OCI-LY3 (cell line): ENCODE measurements at regions not wholly inside any gene's neighbourhood (a gene's known extent, or its start where the extent isn't known, plus 50 kb on each side); places are given as distances from the start of the nearest gene placed in this dataset.

Experiments used
- EZH2phosphoT487 ChIP-seq: fragments of 200-600 bp; shearing (Covaris generic); IDR thresholded peaks from 2 replicates; pipeline ENCODE4 v1.6.1; 2018; ENCODE audit warnings: antibody characterized with exemption, mixed run types, low read depth
- TF ChIP-seq, protein P1 (sequence below): fragments of 200-600, 300-600 bp; sonication (generic); IDR thresholded peaks from 2 replicates; pipeline ENCODE4 v1.5.1; 2014; ENCODE audit warnings: antibody characterized with exemption, low read length, low read depth

DNA sequence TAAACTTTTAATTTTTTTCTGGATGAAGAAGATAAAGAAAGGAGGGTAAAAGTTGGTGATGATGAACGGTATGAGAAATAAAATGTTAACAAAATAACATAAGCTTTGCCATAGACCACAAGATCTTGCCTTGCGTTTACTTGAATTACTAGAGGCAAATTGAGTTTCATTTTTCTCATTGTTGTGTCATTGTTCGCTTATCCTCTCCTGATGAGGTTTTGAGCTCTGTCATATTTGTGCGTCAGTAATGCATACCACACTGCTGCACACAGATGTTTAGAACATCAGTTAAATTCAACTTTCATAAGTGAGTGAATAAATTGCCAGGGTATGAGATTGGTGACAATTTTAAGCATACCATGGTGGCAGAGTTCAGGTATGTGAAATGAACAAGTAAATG lies 843.6 kb downstream of the SUCLG1 start:
- TF ChIP-seq, protein P1, sequence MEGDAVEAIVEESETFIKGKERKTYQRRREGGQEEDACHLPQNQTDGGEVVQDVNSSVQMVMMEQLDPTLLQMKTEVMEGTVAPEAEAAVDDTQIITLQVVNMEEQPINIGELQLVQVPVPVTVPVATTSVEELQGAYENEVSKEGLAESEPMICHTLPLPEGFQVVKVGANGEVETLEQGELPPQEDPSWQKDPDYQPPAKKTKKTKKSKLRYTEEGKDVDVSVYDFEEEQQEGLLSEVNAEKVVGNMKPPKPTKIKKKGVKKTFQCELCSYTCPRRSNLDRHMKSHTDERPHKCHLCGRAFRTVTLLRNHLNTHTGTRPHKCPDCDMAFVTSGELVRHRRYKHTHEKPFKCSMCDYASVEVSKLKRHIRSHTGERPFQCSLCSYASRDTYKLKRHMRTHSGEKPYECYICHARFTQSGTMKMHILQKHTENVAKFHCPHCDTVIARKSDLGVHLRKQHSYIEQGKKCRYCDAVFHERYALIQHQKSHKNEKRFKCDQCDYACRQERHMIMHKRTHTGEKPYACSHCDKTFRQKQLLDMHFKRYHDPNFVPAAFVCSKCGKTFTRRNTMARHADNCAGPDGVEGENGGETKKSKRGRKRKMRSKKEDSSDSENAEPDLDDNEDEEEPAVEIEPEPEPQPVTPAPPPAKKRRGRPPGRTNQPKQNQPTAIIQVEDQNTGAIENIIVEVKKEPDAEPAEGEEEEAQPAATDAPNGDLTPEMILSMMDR, result no peak
- no peak for TF ChIP-seq EZH2phosphoT487
